GM19467 (cell line): ENCODE measurements at regions not wholly inside any gene's neighbourhood (a gene's known extent, or its start where the extent isn't known, plus 50 kb on each side); places are given as distances from the start of the nearest gene placed in this dataset.
"Not testable (repeated sequence)": the region's sequence is repeated elsewhere in the genome, so short reads cannot be mapped to it uniquely, and the experiment has no call there.

Experiments
- ATAC-seq: cut with Tn5 transposase; IDR thresholded peaks from one replicate; pipeline ENCODE4 v1.9.1; 2021; ENCODE audit warnings: mild to moderate bottlenecking, moderate library complexity; ENCODE audit not compliant: unreplicated experiment

DNA sequence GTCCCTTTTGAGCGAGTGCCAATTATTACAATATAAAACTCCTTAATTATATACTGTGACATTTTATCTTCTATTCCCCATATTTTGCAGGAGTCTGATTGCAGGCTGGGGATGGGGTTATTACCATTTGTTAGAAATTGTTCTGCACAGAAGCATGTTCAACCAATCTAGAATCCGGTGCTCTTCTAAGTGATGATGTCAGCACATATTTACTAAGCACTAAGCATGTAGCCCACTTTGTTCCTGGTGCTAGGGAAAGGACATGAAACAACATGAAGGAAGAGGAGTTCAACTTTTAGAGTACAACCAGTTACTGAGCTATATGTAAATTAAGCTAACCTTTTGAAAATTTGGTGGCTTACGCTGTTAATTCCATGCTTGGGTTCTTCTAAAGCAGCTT, 52.8 kb upstream of the IL1RAPL2 start:
- ATAC-seq: no peak

DNA sequence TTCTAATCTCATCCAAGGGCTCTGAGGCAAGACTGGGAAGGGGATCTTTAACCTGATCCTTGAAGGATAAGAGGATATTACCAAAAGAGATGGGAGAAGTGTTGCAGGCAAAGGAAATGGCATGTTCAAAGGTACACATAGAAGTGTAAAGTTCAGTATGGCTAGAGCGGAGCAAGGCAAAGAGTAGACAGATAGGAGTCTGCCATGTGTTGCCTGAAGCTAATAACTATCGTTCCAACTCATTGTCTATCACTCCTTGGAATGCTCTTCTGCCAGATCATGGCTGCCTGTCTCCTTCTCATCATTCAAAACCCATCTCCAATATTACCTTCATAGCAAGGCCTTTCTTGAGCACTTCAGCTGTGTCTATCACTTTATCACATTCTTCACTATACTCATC, 55.2 kb upstream of the IL1RAPL2 start:
- no peak for ATAC-seq

DNA sequence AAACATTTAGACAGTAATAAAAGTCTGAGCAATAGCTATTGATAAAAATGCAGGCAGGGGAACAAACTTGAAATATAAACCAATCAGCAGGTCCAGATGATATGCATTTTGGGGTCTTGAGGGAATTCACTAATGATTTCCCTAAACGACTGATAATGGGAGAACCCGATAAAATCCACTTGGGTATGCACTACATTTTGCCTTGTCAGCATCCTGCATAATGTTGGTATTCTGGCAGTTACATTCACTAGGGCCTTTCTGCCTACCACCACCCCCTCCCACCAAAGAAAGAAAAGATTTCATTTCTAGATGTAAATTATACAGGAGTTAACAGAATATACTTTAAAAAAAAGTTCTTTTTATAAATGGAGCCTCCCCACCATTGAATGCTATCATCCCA, 63.5 kb upstream of the IL1RAPL2 start:
- no peak for ATAC-seq

DNA sequence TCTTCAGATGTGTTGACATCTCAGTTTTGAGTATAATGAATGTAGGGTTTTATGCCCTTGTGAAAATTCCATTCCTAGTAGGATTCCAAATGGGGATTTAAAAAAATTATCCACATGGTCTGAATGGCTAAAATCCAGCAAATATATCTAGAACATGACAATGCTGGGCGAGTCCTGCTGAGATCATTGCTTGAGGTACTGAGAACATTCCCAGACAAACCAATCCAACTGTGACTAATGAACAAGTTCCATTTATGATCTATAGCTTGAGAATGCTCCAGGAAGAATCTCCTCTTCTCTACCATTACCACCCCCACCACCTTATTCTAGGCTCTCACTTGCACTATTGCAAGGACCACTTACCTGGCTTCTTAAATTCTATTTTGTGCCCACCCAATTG, 77.2 kb upstream of the IL1RAPL2 start:
- ATAC-seq: no peak

GRCh38 chrX:104486691-104487090, 79.3 kb upstream of the IL1RAPL2 start:
- no peak for ATAC-seq

GRCh38 chrX:104482757-104483156, 83.2 kb upstream of the IL1RAPL2 start:
- no peak for ATAC-seq

DNA sequence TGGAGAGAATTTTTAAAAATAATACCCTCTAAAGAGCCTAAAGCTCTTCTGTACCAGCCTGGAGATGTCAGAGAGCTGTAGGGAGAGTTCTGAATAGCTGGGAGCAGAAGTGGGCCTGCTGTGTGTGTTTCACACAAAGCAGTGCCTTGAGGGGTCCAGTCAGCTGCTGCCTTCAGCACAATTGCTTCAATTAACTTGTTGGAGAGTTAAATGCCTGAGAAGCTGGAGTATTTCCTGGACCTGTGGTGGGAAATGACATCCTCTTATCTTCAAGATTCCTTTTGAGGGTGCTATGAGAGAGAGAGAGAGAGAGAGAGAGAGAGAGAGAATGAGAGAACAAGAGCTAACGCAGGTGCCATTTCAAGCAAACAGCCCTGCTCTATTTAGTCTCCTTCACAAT, 96.2 kb upstream of the IL1RAPL2 start:
- ATAC-seq: no peak

GRCh38 chrX:104459796-104460195, 106.2 kb upstream of the IL1RAPL2 start:
- no peak for ATAC-seq

- not testable (repeated sequence) for ATAC-seq
Observed at GRCh38 chrX:104457130-104457529, 108.9 kb upstream of the IL1RAPL2 start.

DNA sequence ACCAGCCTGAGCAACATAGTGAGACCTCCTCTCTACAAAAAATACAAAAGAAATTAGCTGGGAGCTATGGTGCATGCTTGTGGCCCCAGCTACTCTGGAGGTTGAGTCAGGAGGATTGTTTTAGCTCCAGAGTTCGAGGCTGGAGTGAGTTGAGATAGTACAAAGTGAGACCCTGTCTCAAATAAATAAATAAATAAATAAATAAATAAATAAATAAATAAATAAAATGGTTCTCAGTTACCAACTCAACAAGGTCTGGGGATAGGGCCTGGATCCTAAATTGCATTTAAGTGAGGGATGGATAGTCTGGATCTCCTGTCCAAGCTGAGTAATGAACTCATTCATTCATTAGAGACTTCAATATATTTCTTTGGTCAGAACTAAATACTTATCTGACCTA, 115.7 kb upstream of the IL1RAPL2 start:
- no peak for ATAC-seq

DNA sequence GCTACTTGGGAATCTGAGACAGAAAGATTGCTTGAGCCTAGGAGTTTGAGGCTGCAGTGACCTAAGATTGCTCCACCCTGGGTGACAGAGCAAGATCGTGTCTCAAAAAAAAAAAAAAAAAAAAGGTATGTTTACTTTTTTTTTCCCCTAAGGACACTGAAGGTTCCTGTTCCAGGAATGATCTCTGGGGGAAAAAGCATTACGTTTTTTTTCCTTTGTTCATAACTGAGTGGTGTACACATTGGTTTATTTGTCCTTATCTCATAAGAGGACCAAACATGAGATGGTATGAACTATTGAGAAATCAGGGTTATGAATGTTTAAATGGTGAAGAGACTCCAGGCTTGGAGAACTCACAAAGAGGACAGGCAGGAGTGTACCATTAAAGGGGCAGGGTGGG, 120.4 kb upstream of the IL1RAPL2 start:
- ATAC-seq: no peak

GRCh38 chrX:104435249-104435648, 130.8 kb upstream of the IL1RAPL2 start:
- no peak for ATAC-seq

GRCh38 chrX:104432321-104432720, 133.7 kb upstream of the IL1RAPL2 start:
- ATAC-seq: no peak

DNA sequence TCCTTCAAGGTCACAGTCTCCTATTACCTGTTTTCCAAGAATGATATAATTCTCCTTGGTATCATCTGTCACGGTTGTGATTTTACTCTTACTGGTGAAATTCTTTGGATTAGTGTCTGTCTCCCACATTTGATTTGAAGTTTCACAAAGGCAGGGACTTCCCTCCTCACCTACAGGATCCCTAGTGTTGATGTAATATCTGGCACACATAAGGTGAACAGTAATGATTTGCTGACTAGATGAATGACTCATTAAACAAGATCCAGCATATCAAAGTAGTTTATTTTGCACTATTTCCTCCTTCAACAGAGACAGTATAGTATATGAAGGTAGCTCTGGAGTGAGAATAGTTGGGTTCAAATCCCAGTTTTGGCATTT, 135.3 kb upstream of the IL1RAPL2 start:
- ATAC-seq: no peak

GRCh38 chrX:104430072-104430741, 135.8 kb upstream of the IL1RAPL2 start:
- no peak for ATAC-seq

- no peak for ATAC-seq
Observed at GRCh38 chrX:104428231-104428630, 137.8 kb upstream of the IL1RAPL2 start.

GRCh38 chrX:104427693-104428092, 138.3 kb upstream of the IL1RAPL2 start:
- no peak for ATAC-seq

DNA sequence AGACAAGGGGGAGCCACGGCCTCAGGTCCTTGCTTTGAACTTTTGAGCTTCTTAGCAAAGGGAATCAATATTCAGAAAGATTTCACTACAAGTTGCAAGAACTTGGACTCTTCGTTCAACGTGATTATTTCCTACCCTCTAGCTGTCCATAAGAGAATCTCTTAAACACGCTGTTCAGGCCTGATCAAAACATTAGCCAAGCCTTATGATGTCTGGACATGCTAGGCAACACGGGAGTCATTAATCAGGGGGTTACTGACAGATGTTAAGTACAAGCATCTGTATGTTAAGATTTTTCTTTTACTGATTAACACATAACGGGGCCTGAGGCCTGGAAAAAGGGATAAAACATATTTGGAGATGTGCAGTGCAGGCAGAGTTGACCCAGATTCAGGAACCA, 138.9 kb upstream of the IL1RAPL2 start:
- ATAC-seq: no peak

GRCh38 chrX:104420907-104421306, 145.1 kb upstream of the IL1RAPL2 start:
- ATAC-seq: no peak

DNA sequence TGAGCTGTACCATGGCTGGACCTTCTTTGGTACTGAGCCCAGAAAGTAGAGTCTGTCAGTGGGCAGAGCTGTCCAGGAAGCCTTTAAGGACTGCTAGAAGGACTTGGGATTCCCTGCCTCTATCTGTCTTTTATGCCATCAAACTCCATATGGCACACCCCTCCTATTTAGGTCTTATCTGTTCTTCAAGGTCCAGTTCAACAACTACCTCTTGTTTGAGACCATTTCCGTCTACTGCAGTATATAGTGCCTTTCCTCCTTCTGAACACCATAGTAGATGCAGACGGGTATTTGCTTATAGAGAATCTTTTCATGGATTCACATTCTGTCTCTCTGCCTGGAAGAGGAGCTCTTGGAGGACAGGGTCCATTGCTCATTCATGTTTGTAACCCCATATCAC, 146.1 kb upstream of the IL1RAPL2 start:
- no peak for ATAC-seq

- ATAC-seq: no peak
Observed at GRCh38 chrX:104419211-104419610, 146.8 kb upstream of the IL1RAPL2 start.

DNA sequence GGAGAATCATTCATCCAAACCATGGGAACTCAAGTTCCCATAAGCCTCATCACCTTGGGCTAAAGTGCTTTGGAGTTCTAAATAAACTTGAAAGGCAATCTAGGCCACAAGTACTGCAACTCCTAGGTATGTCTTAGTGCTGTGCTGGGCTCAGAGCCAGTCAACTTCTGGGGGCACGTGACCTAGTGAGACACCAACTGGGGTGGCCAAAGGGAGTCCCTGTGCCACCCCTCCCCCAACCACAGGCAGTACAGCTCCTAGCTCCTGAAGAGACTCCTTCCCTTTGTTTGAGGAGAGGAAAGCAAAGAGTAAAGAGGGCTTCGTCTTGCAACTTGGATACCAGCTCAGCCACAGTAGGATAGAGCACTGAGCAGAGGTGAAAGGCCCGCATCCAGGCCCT, 154.2 kb upstream of the IL1RAPL2 start:
- ATAC-seq: no peak

DNA sequence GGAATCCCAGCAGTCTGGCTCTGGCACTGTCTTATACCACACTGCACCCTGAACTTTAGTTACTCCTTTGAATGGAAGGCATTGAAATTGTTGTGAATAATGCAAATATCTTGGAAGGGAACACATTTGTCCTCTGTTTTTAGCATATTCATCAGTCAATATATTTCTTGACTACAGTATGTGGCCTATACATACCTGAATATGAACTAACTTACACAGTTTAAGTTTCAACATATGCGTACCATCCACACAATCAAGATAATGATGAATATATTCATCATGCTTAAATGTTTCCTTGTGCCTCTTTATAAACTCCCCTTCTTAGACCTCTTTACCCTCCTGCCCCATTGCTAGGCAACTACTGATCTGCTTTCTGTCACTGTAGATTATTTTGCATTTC, 145.7 kb upstream of the ESX1 start:
- ATAC-seq: no peak
